KMS-11 (cell line): ENCODE measurements at regions not wholly inside any gene's neighbourhood (a gene's known extent, or its start where the extent isn't known, plus 50 kb on each side); places are given as distances from the start of the nearest gene placed in this dataset.

ENCODE experiments used
- H2AFZ ChIP-seq: fragments of 200-600 bp; sonication (generic); 2 replicates; pipeline ENCODE4 v1.6.1; 2016; ENCODE audit warnings: antibody characterized with exemption, mixed run types, low read depth
- H3K27ac ChIP-seq: fragments of 200-600 bp; sonication (generic); 2 replicates; pipeline ENCODE4 v1.6.1; 2016; ENCODE audit warnings: mild to moderate bottlenecking, mixed run types
- H3K27me3 ChIP-seq: fragments of 200-600 bp; sonication (generic); 2 replicates; pipeline ENCODE4 v1.6.1; 2017; ENCODE audit warnings: mild to moderate bottlenecking, low read depth, mixed run types, moderate library complexity; ENCODE audit not compliant: insufficient read depth
- H3K36me3 ChIP-seq: fragments of 200-600 bp; sonication (generic); 2 replicates; pipeline ENCODE4 v1.6.1; 2017; ENCODE audit warnings: mild to moderate bottlenecking, mixed run types; ENCODE audit not compliant: insufficient read depth
- H3K4me1 ChIP-seq: fragments of 200-600 bp; sonication (generic); 2 replicates; pipeline ENCODE4 v1.6.1; 2016; ENCODE audit warnings: mild to moderate bottlenecking, low read depth, mixed run types; ENCODE audit not compliant: poor library complexity, severe bottlenecking
- H3K4me2 ChIP-seq: fragments of 200-600 bp; sonication (generic); 2 replicates; pipeline ENCODE4 v1.7.0; 2016; ENCODE audit warnings: mild to moderate bottlenecking, mixed run types
- H3K4me3 ChIP-seq: fragments of 200-600 bp; sonication (generic); IDR thresholded peaks from 2 replicates; pipeline ENCODE4 v1.6.1; 2017; ENCODE audit warnings: low read depth, low read length, mixed read lengths; ENCODE audit not compliant: insufficient read depth
- H3K79me2 ChIP-seq: fragments of 200-600 bp; sonication (generic); 2 replicates; pipeline ENCODE4 v1.6.1; 2016; ENCODE audit warnings: low read depth, mixed run types; ENCODE audit not compliant: insufficient read depth
- H3K9ac ChIP-seq: fragments of 200-600 bp; sonication (generic); 2 replicates; pipeline ENCODE4 v1.6.1; 2016; ENCODE audit warnings: mild to moderate bottlenecking, mixed run types
- H4K20me1 ChIP-seq: fragments of 200-600 bp; sonication (generic); 2 replicates; pipeline ENCODE4 v1.6.1; 2016; ENCODE audit warnings: mild to moderate bottlenecking, mixed run types; ENCODE audit not compliant: insufficient read depth
- CTCF ChIP-seq: fragments of 200-600 bp; sonication (generic); conservative IDR thresholded peaks from 2 replicates; pipeline ENCODE4 v1.6.1; 2017; ENCODE audit warnings: low read depth, mild to moderate bottlenecking, antibody characterized with exemption, low read length, moderate library complexity, mixed read lengths

DNA sequence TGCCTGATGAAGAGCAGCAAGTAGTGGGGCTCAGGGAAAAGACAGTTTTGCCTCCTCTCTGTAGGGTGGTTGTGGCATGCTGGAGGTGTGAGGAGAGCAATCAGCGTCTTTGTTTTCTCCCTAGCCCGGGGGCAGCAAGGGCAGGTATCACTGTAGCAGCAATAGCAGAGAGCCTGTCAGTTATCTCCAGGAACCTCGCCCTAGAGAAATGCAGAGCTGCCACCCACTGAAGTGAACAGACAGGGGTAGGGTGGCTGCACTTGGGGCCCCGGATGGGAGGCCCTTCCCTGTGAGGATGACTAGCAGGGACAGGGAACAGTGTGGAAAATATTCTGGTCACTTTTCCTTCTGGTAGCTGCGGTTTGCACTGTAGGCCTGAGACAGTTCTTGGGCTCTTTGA, 886.5 kb downstream of the CDH8 start:
- Histone ChIP-seq H2AFZ (no peak overlapping the region), H3K9ac (no peak overlapping the region), H3K4me2 (no peak overlapping the region), H3K79me2 (no peaks in the 10 kb centered on the region), H3K36me3 (no peaks in the 10 kb centered on the region), H3K4me3 (no peak overlapping the region), H4K20me1 (no peaks in the 10 kb centered on the region), H3K27me3 (no peaks in the 10 kb centered on the region), H3K27ac (no peak overlapping the region), H3K4me1 (no peaks in the 10 kb centered on the region)
- no peak for TF ChIP-seq CTCF

GRCh38 chr16:61148930-61149329, 887.3 kb downstream of the CDH8 start:
- Histone ChIP-seq H3K4me3 (no peak overlapping the region), H4K20me1 (no peaks in the 10 kb centered on the region), H3K4me2 (no peak overlapping the region), H2AFZ (no peak overlapping the region), H3K27me3 (no peaks in the 10 kb centered on the region), H3K27ac (no peak overlapping the region), H3K36me3 (no peaks in the 10 kb centered on the region), H3K79me2 (no peaks in the 10 kb centered on the region), H3K4me1 (no peaks in the 10 kb centered on the region), H3K9ac (no peak overlapping the region)
- TF ChIP-seq CTCF, result 0 out of 2 replicates have a peak, but pooled peaks have one; percentile 11

DNA sequence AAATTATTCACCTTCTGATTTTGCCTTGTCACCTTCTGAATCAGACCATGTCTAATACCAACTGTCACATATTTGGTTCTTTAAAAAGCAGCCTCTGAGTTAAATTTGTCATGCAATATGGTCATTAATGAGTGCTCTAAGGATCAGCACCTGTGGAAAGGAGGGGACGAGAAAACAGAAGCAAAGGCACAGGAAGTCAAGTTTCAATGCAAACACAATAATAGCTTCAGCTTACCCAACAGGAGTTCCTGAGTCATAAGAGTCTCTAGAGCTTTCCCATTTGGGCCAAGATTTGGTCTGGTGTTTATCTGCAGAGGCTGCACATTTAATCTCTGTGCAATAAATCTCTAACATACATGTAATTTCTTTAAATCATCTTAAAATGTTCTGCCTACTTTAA, 889.8 kb downstream of the CDH8 start:
- H3K27me3 ChIP-seq, result no peaks in the 10 kb centered on the region
- TF ChIP-seq CTCF, result no peak
- no peaks in the 10 kb centered on the region for H3K4me1 ChIP-seq
- no peak overlapping the region for H3K9ac ChIP-seq
- no peak overlapping the region for H3K4me3 ChIP-seq
- no peaks in the 10 kb centered on the region for H3K79me2 ChIP-seq
- no peaks in the 10 kb centered on the region for H4K20me1 ChIP-seq
- H2AFZ ChIP-seq, result no peak overlapping the region
- H3K4me2 ChIP-seq, result no peak overlapping the region
- no peaks in the 10 kb centered on the region for H3K36me3 ChIP-seq
- H3K27ac ChIP-seq, result no peak overlapping the region

DNA sequence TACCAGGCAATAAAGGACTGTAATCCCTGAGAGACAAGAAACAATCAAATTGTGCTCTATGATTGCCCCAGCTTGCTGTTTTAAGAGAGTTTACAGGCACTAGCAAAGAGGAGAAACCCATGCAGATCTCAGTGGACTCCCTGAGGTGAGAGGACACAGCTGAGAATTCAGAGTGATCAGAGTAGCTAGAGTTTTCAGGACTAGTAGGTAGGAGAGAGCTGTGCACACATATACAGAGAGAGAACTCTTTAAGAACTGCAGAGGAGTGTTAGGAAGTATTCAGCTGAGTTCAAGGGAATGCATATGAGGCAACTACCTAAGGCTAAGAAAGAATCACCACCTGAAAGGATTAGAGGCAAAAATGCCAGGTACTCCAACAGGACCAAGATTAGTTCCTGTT, 904.8 kb downstream of the CDH8 start:
- Histone ChIP-seq H3K79me2 (no peaks in the 10 kb centered on the region), H3K4me1 (no peaks in the 10 kb centered on the region), H3K27ac (no peak overlapping the region), H4K20me1 (no peaks in the 10 kb centered on the region), H3K4me3 (no peak overlapping the region), H2AFZ (no peak overlapping the region), H3K9ac (no peak overlapping the region), H3K27me3 (no peaks in the 10 kb centered on the region), H3K4me2 (no peak overlapping the region), H3K36me3 (no peaks in the 10 kb centered on the region)
- no peak for TF ChIP-seq CTCF
